Spleen (tissue), 7 donors: ENCODE measurements at regions not wholly inside any gene's neighbourhood (a gene's known extent, or its start where the extent isn't known, plus 50 kb on each side); places are given as distances from the start of the nearest gene placed in this dataset.

Experiments
- CTCF ChIP-seq, 11 experiments: fragments of 200-600 bp in 7 of 11; fragments of 450-650 bp in 4 of 11; sonication (generic) in 4 of 11; IDR thresholded peaks in 8 of 11; conservative IDR thresholded peaks in 3 of 11; 1 replicate in 7 of 11; 2 replicates in 4 of 11; pipeline versions ENCODE4 v1.4.0 to v1.8.0; 2016 to 2021; ENCODE audit warnings: antibody characterized with exemption in 11 of 11, inconsistent platforms in 4 of 11, mild to moderate bottlenecking in 1 of 11
- POLR2A ChIP-seq, 3 donors: fragments of 450-650 bp; IDR thresholded peaks; one replicate each; pipeline ENCODE4 v1.5.1; 2017; ENCODE audit warnings: antibody characterized with exemption in 3 of 3, mild to moderate bottlenecking in 1 of 3
- donor health status: DM: no; HTN: no; CAD: no; lungs with moderate emphysema.
- donor health status: DM: no; HTN: no; CAD: no.
- donor health status: DM: no; HTN: no; CAD: no.

- no peak for TF ChIP-seq CTCF (IDR thresholded peaks at IDR 0.05 in 8 of 11, conservative IDR thresholded peaks at IDR 0.05 in 3 of 11)
- no peak for TF ChIP-seq POLR2A (IDR thresholded peaks at IDR 0.05)
These were observed 167.5 kb downstream of the ETAA1 start for GRCh38 chr2:67564626-67565025.
